IMR-90 (cell line): ENCODE measurements at regions not wholly inside any gene's neighbourhood (a gene's known extent, or its start where the extent isn't known, plus 50 kb on each side); places are given as distances from the start of the nearest gene placed in this dataset.

Experiments
- ATAC-seq: fragments of 200-7000 bp; cut with Tn5 transposase; 2 replicates; pipeline ENCODE4 v1.9.1; 2020; ENCODE audit warnings: low read depth, mild to moderate bottlenecking, moderate library complexity
- BruUV-seq: library from RNA; stranded (reverse); fragments of 400-500 nt; replicated peaks from 2 replicates; lab custom pipeline; 2021; lab: Mats Ljungman, UMichigan
- CTCF ChIA-PET: fragments of 300-600 bp; formaldehyde crosslinking; extraction: SDS; loops from one replicate; lab custom pipeline; 2021; ENCODE audit warnings: antibody characterized with exemption; lab: Yijun Ruan, JAX
- POLR2A ChIA-PET: fragments of 300-600 bp; sonication (Branson Sonifier 250); formaldehyde crosslinking; loops from one replicate; lab custom pipeline; 2022; ENCODE audit warnings: antibody characterized with exemption; ENCODE audit not compliant: unreplicated experiment; lab: Charles Lee
- DNase-seq: peaks from one replicate; pipeline ENCODE4 v3.0.0; 2013
- H2AFZ ChIP-seq: replicated peaks from 2 replicates; pipeline ENCODE3; 2013; ENCODE audit warnings: low read length, mild to moderate bottlenecking; ENCODE audit not compliant: poor library complexity
- H2AK5ac ChIP-seq: 2 replicates; pipeline ENCODE4 v1.6.1; 2013; ENCODE audit warnings: low read depth, low read length, inconsistent platforms
- H2AK9ac ChIP-seq: replicated peaks from 2 replicates; pipeline ENCODE3; 2013; ENCODE audit warnings: mild to moderate bottlenecking, low read depth, low read length, moderate library complexity; ENCODE audit not compliant: poor library complexity
- H2BK120ac ChIP-seq: 2 replicates; pipeline ENCODE4 v1.6.1; 2013; ENCODE audit warnings: low read depth, low read length, inconsistent platforms
- H2BK15ac ChIP-seq: 3 replicates; pipeline ENCODE4 v1.6.1; 2013; ENCODE audit warnings: low read depth, low read length, inconsistent platforms
- H2BK20ac ChIP-seq: 2 replicates; pipeline ENCODE4 v1.6.1; 2013; ENCODE audit warnings: low read depth, mild to moderate bottlenecking, inconsistent platforms, low read length, moderate library complexity
- H2BK5ac ChIP-seq: 2 replicates; pipeline ENCODE4 v1.6.1; 2013; ENCODE audit warnings: mild to moderate bottlenecking, low read depth, low read length, inconsistent platforms; ENCODE audit not compliant: poor library complexity, severe bottlenecking
- H3K14ac ChIP-seq: replicated peaks from 2 replicates; pipeline ENCODE4 v1.6.1; 2013; ENCODE audit warnings: low read depth, low read length, inconsistent platforms
- H3K18ac ChIP-seq: 2 replicates; pipeline ENCODE4 v1.6.1; 2013; ENCODE audit warnings: low read depth, low read length, control low read depth
- H3K23ac ChIP-seq: 2 replicates; pipeline ENCODE4 v1.6.1; 2013; ENCODE audit warnings: low read depth, low read length, inconsistent platforms
- H3K27ac ChIP-seq: 2 replicates; pipeline ENCODE4 v1.5.1; 2013; ENCODE audit warnings: mild to moderate bottlenecking, control low read depth, low read length; ENCODE audit not compliant: insufficient read depth
- H3K27me3 ChIP-seq: 2 replicates; pipeline ENCODE4 v1.6.1; 2013; ENCODE audit warnings: low read length; ENCODE audit not compliant: control insufficient read depth, insufficient read depth
- H3K36me3 ChIP-seq: 2 replicates; pipeline ENCODE4 v1.6.1; 2013; ENCODE audit warnings: low read length, mixed read lengths; ENCODE audit not compliant: control insufficient read depth, insufficient read depth
- H3K4ac ChIP-seq: 2 replicates; pipeline ENCODE4 v1.6.1; 2013; ENCODE audit warnings: low read depth, low read length, inconsistent platforms
- H3K4me1 ChIP-seq: 2 replicates; pipeline ENCODE4 v1.6.1; 2013; ENCODE audit warnings: low read length, mixed read lengths; ENCODE audit not compliant: control insufficient read depth, insufficient read depth
- H3K4me2 ChIP-seq: 2 replicates; pipeline ENCODE4 v1.6.1; 2013; ENCODE audit warnings: low read depth, mild to moderate bottlenecking, control low read depth, low read length, moderate library complexity
- H3K4me3 ChIP-seq: 2 replicates; pipeline ENCODE4 v1.5.1; 2013; ENCODE audit warnings: low read depth, mild to moderate bottlenecking, control low read depth, low read length, moderate library complexity; ENCODE audit not compliant: insufficient read depth
- H3K56ac ChIP-seq: 2 replicates; pipeline ENCODE4 v1.6.1; 2013; ENCODE audit warnings: low read length, inconsistent platforms; ENCODE audit not compliant: insufficient read depth; ENCODE audit errors: extremely low read depth
- H3K79me1 ChIP-seq, 2 experiments: 2 replicates each; pipeline ENCODE4 v1.6.1; 2013; ENCODE audit warnings: low read length in 2 of 2, inconsistent platforms in 1 of 2, low read depth in 1 of 2
- H3K9ac ChIP-seq: 2 replicates; pipeline ENCODE4 v1.6.1; 2013; ENCODE audit warnings: low read depth, low read length, control low read depth
- H3K9me1 ChIP-seq: 2 replicates; pipeline ENCODE4 v1.6.1; 2013; ENCODE audit warnings: low read length, inconsistent platforms; ENCODE audit not compliant: insufficient read depth
- H3K9me3 ChIP-seq: 2 replicates; pipeline ENCODE4 v1.6.1; 2013; ENCODE audit warnings: low read length; ENCODE audit not compliant: control insufficient read depth, insufficient read depth
- H4K20me1 ChIP-seq: 2 replicates; pipeline ENCODE4 v1.6.1; 2013; ENCODE audit warnings: low read length, inconsistent platforms; ENCODE audit not compliant: insufficient read depth
- H4K5ac ChIP-seq: 2 replicates; pipeline ENCODE4 v1.6.1; 2013; ENCODE audit warnings: mild to moderate bottlenecking, low read depth, low read length, control low read depth
- H4K8ac ChIP-seq, 2 experiments: 2 replicates each; pipeline ENCODE4 v1.6.1; 2013; ENCODE audit warnings: low read depth in 2 of 2, low read length in 2 of 2, control low read depth in 1 of 2, inconsistent platforms in 1 of 2
- H4K91ac ChIP-seq: 2 replicates; pipeline ENCODE4 v1.6.1; 2013; ENCODE audit warnings: low read depth, low read length, inconsistent platforms; ENCODE audit not compliant: insufficient read depth
- BHLHE40 ChIP-seq: fragments of 150-350 bp; IDR thresholded peaks from 2 replicates; pipeline ENCODE4 v1.6.1; 2016; ENCODE audit warnings: mild to moderate bottlenecking, low read depth, low read length
- FOS ChIP-seq: fragments of 150-350 bp; IDR thresholded peaks from 2 replicates; pipeline ENCODE4 v1.6.1; 2016; ENCODE audit warnings: low read depth, low read length
- MAFK ChIP-seq: IDR thresholded peaks from 2 replicates; pipeline ENCODE4 v1.6.1; 2012; ENCODE audit warnings: low read depth, low read length, improper control_type of control experiment
- MAZ ChIP-seq: IDR thresholded peaks from 2 replicates; pipeline ENCODE4 v1.6.1; 2012; ENCODE audit warnings: low read depth, mild to moderate bottlenecking, low read length, improper control_type of control experiment, moderate library complexity, borderline replicate concordance
- MXI1 ChIP-seq: IDR thresholded peaks from 2 replicates; pipeline ENCODE4 v1.6.1; 2012; ENCODE audit warnings: low read depth, mild to moderate bottlenecking, low read length, moderate library complexity, borderline replicate concordance
- NFE2L2 ChIP-seq: fragments of 150-350 bp; IDR thresholded peaks from 2 replicates; pipeline ENCODE4 v1.6.1; 2016; ENCODE audit warnings: low read depth, mild to moderate bottlenecking, low read length
- SMC3 ChIP-seq: fragments of 150-350 bp; IDR thresholded peaks from 2 replicates; pipeline ENCODE4 v1.6.1; 2016; ENCODE audit warnings: low read depth, mild to moderate bottlenecking, antibody characterized with exemption, low read length, moderate library complexity
- WGBS, 2 experiments: methylation state at CpG; one replicate each; pipeline versions ENCODE4 v1.1.5 to v1.1.7; 2013; ENCODE audit warnings: missing lambda C conversion rate in 2 of 2; ENCODE audit not compliant: insufficient read length in 1 of 2; ENCODE audit errors: extremely low coverage in 2 of 2; 5-methylcytosine and 5-hydroxymethylcytosine counted together
- dilution Hi-C: fragments of 300-500 bp; cut with HindIII; formaldehyde crosslinking; loops from one replicate; pipeline ENCODE4 v1.14.3; 2018; ENCODE audit warnings: low sequenced_read_pairs; ENCODE audit not compliant: unreplicated experiment
- in situ Hi-C: fragments of 300-500 bp; cut with MboI; formaldehyde crosslinking; loops from 3 replicates; pipeline ENCODE4 v1.14.3; 2019; ENCODE audit warnings: low sequenced_read_pairs, inconsistent platforms, mixed read lengths
- intact Hi-C: fragments of 100-400 bp; cut with micrococcal nuclease; formaldehyde crosslinking; loops from 2 replicates; pipeline ENCODE4 v1.10.0; 2022
- TF ChIP-seq, protein P1 (sequence below): conservative IDR thresholded peaks from 2 replicates; pipeline ENCODE4 v1.5.1; 2012; ENCODE audit warnings: mild to moderate bottlenecking, low read depth, low read length, improper control_type of control experiment
- TF ChIP-seq, protein P2 (sequence below): fragments of 150-350 bp; IDR thresholded peaks from 2 replicates; pipeline ENCODE4 v1.6.1; 2016; ENCODE audit warnings: low read depth, mild to moderate bottlenecking, low read length, moderate library complexity, borderline replicate concordance

GRCh38 chr14:104252256-104253215 lies 114.1 kb downstream of the KIF26A start:
- Histone ChIP-seq H3K27me3 (no peaks in the 10 kb centered on the region), H3K36me3 (no peaks in the 10 kb centered on the region), H2AFZ (no peak overlapping the region), H3K9me1 (no peaks in the 10 kb centered on the region), H2BK15ac (no peak overlapping the region), H3K14ac (no peak overlapping the region), H3K9me3 (peaks cover 57% of the 10 kb centered on the region), H3K18ac (no peak overlapping the region), H2AK9ac (no peak overlapping the region), H3K9ac (no peak overlapping the region), H2BK120ac (no peak overlapping the region), H4K20me1 (no peaks in the 10 kb centered on the region), H3K4me3 (no peak overlapping the region), H3K23ac (no peak overlapping the region), H2BK20ac (no peak overlapping the region), H3K4me2 (no peak overlapping the region), H3K79me1 (no peaks in the 10 kb centered on the region), H4K8ac (no peak overlapping the region), H3K27ac (no peak overlapping the region), H3K4ac (no peak overlapping the region), H3K56ac (no peak overlapping the region), H2BK5ac (no peak overlapping the region), H2AK5ac (no peak overlapping the region), H3K4me1 (no peaks in the 10 kb centered on the region), H4K5ac (no peak overlapping the region), H4K91ac (no peak overlapping the region)
- BruUV-seq: no TSS peak
- 68% methylated on average over 11 of the region's 22 CpGs; no CpG with 5 or more reads in 1 of the 2 experiments for WGBS, 2 experiments
- ChIA-PET CTCF (interaction anchor here (0.6 kb wide), 1 partner anchor 16 kb away, joined by 3 read pairs; no protein-coding TSS in a partner anchor), POLR2A (no interaction called here)
- DNase-seq (no peak), ATAC-seq (no peak)
- in situ Hi-C loops: no loop called here
- intact Hi-C loops: no loop called here
- dilution Hi-C loops: no loop called here
- TF ChIP-seq FOS: no peak
- no peak for TF ChIP-seq MAFK
- no peak for TF ChIP-seq BHLHE40
- TF ChIP-seq SMC3: no peak
- TF ChIP-seq, protein P1, sequence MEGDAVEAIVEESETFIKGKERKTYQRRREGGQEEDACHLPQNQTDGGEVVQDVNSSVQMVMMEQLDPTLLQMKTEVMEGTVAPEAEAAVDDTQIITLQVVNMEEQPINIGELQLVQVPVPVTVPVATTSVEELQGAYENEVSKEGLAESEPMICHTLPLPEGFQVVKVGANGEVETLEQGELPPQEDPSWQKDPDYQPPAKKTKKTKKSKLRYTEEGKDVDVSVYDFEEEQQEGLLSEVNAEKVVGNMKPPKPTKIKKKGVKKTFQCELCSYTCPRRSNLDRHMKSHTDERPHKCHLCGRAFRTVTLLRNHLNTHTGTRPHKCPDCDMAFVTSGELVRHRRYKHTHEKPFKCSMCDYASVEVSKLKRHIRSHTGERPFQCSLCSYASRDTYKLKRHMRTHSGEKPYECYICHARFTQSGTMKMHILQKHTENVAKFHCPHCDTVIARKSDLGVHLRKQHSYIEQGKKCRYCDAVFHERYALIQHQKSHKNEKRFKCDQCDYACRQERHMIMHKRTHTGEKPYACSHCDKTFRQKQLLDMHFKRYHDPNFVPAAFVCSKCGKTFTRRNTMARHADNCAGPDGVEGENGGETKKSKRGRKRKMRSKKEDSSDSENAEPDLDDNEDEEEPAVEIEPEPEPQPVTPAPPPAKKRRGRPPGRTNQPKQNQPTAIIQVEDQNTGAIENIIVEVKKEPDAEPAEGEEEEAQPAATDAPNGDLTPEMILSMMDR: no peak
- TF ChIP-seq, protein P2, sequence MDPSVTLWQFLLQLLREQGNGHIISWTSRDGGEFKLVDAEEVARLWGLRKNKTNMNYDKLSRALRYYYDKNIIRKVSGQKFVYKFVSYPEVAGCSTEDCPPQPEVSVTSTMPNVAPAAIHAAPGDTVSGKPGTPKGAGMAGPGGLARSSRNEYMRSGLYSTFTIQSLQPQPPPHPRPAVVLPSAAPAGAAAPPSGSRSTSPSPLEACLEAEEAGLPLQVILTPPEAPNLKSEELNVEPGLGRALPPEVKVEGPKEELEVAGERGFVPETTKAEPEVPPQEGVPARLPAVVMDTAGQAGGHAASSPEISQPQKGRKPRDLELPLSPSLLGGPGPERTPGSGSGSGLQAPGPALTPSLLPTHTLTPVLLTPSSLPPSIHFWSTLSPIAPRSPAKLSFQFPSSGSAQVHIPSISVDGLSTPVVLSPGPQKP: no peak
- TF ChIP-seq MAZ: no peak
- TF ChIP-seq NFE2L2: no peak
- TF ChIP-seq MXI1: no peak
